ENCODE measurements at regions not wholly inside any gene's neighbourhood (a gene's known extent, or its start where the extent isn't known, plus 50 kb on each side); places are given as distances from the start of the nearest gene placed in this dataset.

- no peak overlapping the region for H3K4me3 ChIP-seq (replicated peaks; ENCODE audit: insufficient read depth, low read length)
- no peak for TF ChIP-seq GABPA (IDR thresholded peaks at IDR 0.05; ENCODE audit: low read depth)
- no peak for DNase-seq (ENCODE audit: low read depth in 1 of 2, low spot score in 1 of 2)
- no peaks in the 10 kb centered on the region for H3K27me3 ChIP-seq (ENCODE audit: insufficient read depth, poor library complexity, severe bottlenecking)
- no peak overlapping the region for H3K27ac ChIP-seq (replicated peaks)
Measured at GRCh38 chr14:29191092-29191491, 424.5 kb downstream of the FOXG1 start.

- H3K4me3 ChIP-seq (replicated peaks; ENCODE audit: insufficient read depth, low read length): no peak overlapping the region
- H3K27ac ChIP-seq (replicated peaks): no peak overlapping the region
- H3K27me3 ChIP-seq (ENCODE audit: insufficient read depth, poor library complexity, severe bottlenecking): no peaks in the 10 kb centered on the region
- TF ChIP-seq POLR2AphosphoS5 (IDR thresholded peaks at IDR 0.05; ENCODE audit: low read depth) (no peak), GABPA (IDR thresholded peaks at IDR 0.05; ENCODE audit: low read depth) (no peak), SPI1 (IDR thresholded peaks at IDR 0.05; ENCODE audit: borderline replicate concordance, low read depth) (no peak), CTCF (IDR thresholded peaks at IDR 0.05; ENCODE audit: insufficient read depth, low read length) (no peak), REST (IDR thresholded peaks at IDR 0.05; ENCODE audit: insufficient replicate concordance, low read depth) (no peak)
- DNase-seq (ENCODE audit: low read depth in 1 of 2, low spot score in 1 of 2): no peak
Measured at GRCh38 chr14:29197557-29197956, 431.0 kb downstream of the FOXG1 start.

GRCh38 chr14:29205658-29206057 is 439.1 kb downstream of the FOXG1 start:
- Histone ChIP-seq H3K4me3 (replicated peaks; ENCODE audit: insufficient read depth, low read length) (no peak overlapping the region), H3K27me3 (ENCODE audit: insufficient read depth, poor library complexity, severe bottlenecking) (no peaks in the 10 kb centered on the region), H3K27ac (replicated peaks) (no peak overlapping the region)
- TF ChIP-seq SPI1 (IDR thresholded peaks at IDR 0.05; ENCODE audit: borderline replicate concordance, low read depth) (no peak), CTCF (IDR thresholded peaks at IDR 0.05; ENCODE audit: insufficient read depth, low read length) (no peak), GABPA (IDR thresholded peaks at IDR 0.05; ENCODE audit: low read depth) (no peak), POLR2AphosphoS5 (IDR thresholded peaks at IDR 0.05; ENCODE audit: low read depth) (no peak), REST (IDR thresholded peaks at IDR 0.05; ENCODE audit: insufficient replicate concordance, low read depth) (no peak)
- no peak for DNase-seq (ENCODE audit: low read depth in 1 of 2, low spot score in 1 of 2)

- no peaks in the 10 kb centered on the region for H3K27me3 ChIP-seq (ENCODE audit: insufficient read depth, poor library complexity, severe bottlenecking)
- H3K4me3 ChIP-seq (replicated peaks; ENCODE audit: insufficient read depth, low read length): no peak overlapping the region
- no peak for DNase-seq (ENCODE audit: low read depth in 1 of 2, low spot score in 1 of 2)
- H3K27ac ChIP-seq (replicated peaks): no peak overlapping the region
- TF ChIP-seq GABPA (IDR thresholded peaks at IDR 0.05; ENCODE audit: low read depth) (no peak), POLR2AphosphoS5 (IDR thresholded peaks at IDR 0.05; ENCODE audit: low read depth) (no peak)
Measured at GRCh38 chr14:29215853-29216252, 449.3 kb downstream of the FOXG1 start.
